RWPE2 (cell line): ENCODE measurements at regions not wholly inside any gene's neighbourhood (a gene's known extent, or its start where the extent isn't known, plus 50 kb on each side); places are given as distances from the start of the nearest gene placed in this dataset.

Source experiments
- ATAC-seq: fragments of 200-7000 bp; cut with Tn5 transposase; 3 replicates; pipeline ENCODE4 v1.9.1; 2021; ENCODE audit warnings: low read depth
- DNase-seq: peaks from one replicate; pipeline ENCODE4 v3.0.0-alpha.2; 2020; ENCODE audit warnings: low spot score
- H3K27ac ChIP-seq: fragments of 450-650 bp; 2 replicates; pipeline ENCODE4 v1.5.1; 2017; ENCODE audit warnings: mild to moderate bottlenecking; ENCODE audit not compliant: poor library complexity, severe bottlenecking
- H3K27me3 ChIP-seq: fragments of 250-450 bp; sonication (Bioruptor Pico); 2 replicates; pipeline ENCODE4 v1.5.1; 2021; ENCODE audit warnings: mild to moderate bottlenecking, moderate library complexity; ENCODE audit not compliant: insufficient read depth, poor library complexity, severe bottlenecking
- H3K36me3 ChIP-seq: fragments of 250-450 bp; sonication (Bioruptor Pico); 2 replicates; pipeline ENCODE4 v1.5.1; 2020; ENCODE audit warnings: low read depth, mild to moderate bottlenecking, moderate library complexity
- H3K4me1 ChIP-seq: fragments of 250-450 bp; sonication (Bioruptor Pico); 2 replicates; pipeline ENCODE4 v1.5.1; 2021; ENCODE audit warnings: mild to moderate bottlenecking, moderate library complexity; ENCODE audit not compliant: insufficient read depth, poor library complexity, severe bottlenecking
- H3K4me3 ChIP-seq: fragments of 250-450 bp; sonication (Bioruptor Pico); 2 replicates; pipeline ENCODE4 v1.5.1; 2021; ENCODE audit warnings: mild to moderate bottlenecking, moderate library complexity; ENCODE audit not compliant: severe bottlenecking
- H3K9me3 ChIP-seq: fragments of 250-450 bp; sonication (Bioruptor Pico); 2 replicates; pipeline ENCODE4 v1.5.1; 2021; ENCODE audit warnings: mild to moderate bottlenecking, moderate library complexity; ENCODE audit not compliant: severe bottlenecking
- TF ChIP-seq, protein P1 (sequence below): fragments of 450-650 bp; IDR thresholded peaks from one replicate; pipeline ENCODE4 v1.5.1; 2017; ENCODE audit warnings: mild to moderate bottlenecking, moderate library complexity; ENCODE audit not compliant: poor library complexity, severe bottlenecking

- no peaks in the 10 kb centered on the region for H3K36me3 ChIP-seq
- TF ChIP-seq, protein P1, sequence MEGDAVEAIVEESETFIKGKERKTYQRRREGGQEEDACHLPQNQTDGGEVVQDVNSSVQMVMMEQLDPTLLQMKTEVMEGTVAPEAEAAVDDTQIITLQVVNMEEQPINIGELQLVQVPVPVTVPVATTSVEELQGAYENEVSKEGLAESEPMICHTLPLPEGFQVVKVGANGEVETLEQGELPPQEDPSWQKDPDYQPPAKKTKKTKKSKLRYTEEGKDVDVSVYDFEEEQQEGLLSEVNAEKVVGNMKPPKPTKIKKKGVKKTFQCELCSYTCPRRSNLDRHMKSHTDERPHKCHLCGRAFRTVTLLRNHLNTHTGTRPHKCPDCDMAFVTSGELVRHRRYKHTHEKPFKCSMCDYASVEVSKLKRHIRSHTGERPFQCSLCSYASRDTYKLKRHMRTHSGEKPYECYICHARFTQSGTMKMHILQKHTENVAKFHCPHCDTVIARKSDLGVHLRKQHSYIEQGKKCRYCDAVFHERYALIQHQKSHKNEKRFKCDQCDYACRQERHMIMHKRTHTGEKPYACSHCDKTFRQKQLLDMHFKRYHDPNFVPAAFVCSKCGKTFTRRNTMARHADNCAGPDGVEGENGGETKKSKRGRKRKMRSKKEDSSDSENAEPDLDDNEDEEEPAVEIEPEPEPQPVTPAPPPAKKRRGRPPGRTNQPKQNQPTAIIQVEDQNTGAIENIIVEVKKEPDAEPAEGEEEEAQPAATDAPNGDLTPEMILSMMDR, result no peak
- H3K27me3 ChIP-seq, result no peaks in the 10 kb centered on the region
- H3K4me1 ChIP-seq, result peaks cover 33% of the 10 kb centered on the region
- H3K9me3 ChIP-seq, result no peaks in the 10 kb centered on the region
- DNase-seq (no peak), ATAC-seq (no peak)
- H3K27ac ChIP-seq, result no peak overlapping the region
- no peak overlapping the region for H3K4me3 ChIP-seq
Observed at GRCh38 chr2:181814057-181814491, 77.5 kb upstream of the ITPRID2 start.

DNA sequence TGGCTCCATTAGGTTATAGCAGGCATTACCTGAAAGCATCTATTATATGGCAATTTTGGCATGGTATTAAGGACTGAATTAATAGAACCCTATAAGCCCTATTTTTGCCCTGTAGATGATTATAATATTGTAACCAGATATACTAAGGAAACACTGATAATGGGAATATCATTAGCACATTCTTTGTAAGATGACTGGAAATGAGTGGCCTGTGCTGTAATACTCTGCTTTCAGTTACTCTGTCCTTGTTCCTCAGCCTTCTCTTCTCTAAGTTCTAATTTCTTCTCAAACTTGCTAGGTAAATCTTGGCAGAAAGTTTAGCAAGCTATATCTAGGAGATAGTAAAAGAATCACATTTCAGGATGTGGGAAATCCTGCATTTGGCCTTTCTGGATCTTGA, 74.0 kb upstream of the ITPRID2 start:
- H3K4me3 ChIP-seq, result no peak overlapping the region
- TF ChIP-seq, protein P1, result no peak
- H3K9me3 ChIP-seq, result no peaks in the 10 kb centered on the region
- peaks cover 5% of the 10 kb centered on the region for H3K4me1 ChIP-seq
- no peak overlapping the region for H3K27ac ChIP-seq
- no peaks in the 10 kb centered on the region for H3K36me3 ChIP-seq
- DNase-seq (no peak), ATAC-seq (no peak)
- no peaks in the 10 kb centered on the region for H3K27me3 ChIP-seq

GRCh38 chr2:181818058-181818680, 73.4 kb upstream of the ITPRID2 start:
- ATAC-seq, result no peak
- no peaks in the 10 kb centered on the region for H3K4me1 ChIP-seq
- no peak overlapping the region for H3K4me3 ChIP-seq
- DNase-seq, result no peak
- no peaks in the 10 kb centered on the region for H3K9me3 ChIP-seq
- no peaks in the 10 kb centered on the region for H3K27me3 ChIP-seq
- TF ChIP-seq, protein P1, result no peak
- no peak overlapping the region for H3K27ac ChIP-seq
- H3K36me3 ChIP-seq, result no peaks in the 10 kb centered on the region

GRCh38 chr2:181818840-181819239, 72.7 kb upstream of the ITPRID2 start:
- no peak overlapping the region for H3K27ac ChIP-seq
- no peak for DNase-seq
- no peaks in the 10 kb centered on the region for H3K36me3 ChIP-seq
- H3K4me3 ChIP-seq, result no peak overlapping the region
- TF ChIP-seq, protein P1, result no peak
- ATAC-seq, result no peak
- no peaks in the 10 kb centered on the region for H3K4me1 ChIP-seq
- no peaks in the 10 kb centered on the region for H3K27me3 ChIP-seq
- no peaks in the 10 kb centered on the region for H3K9me3 ChIP-seq

DNA sequence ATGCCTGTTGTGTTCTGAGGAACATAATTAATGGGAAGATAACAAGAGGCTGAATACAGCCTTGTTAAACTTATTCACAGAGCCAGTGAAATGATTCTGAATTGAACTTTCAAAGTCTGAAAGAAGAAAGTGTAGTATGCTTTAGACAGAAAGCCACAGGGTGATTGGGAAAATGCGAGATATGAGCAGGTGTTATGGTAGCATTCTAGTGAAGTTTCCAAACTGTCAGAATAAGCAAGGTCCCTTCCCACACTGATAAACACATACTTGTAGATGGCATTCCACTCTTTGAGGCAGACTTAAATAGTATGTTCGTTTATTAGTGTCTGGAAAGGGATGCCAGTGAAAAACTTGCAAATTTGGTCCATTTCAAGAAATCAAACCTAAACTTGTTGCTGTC, 70.5 kb upstream of the ITPRID2 start:
- TF ChIP-seq, protein P1, result no peak
- H3K27ac ChIP-seq, result no peak overlapping the region

More for the DNA sequence above, 70.5 kb upstream of the ITPRID2 start:
- Histone ChIP-seq H3K4me1 (no peaks in the 10 kb centered on the region), H3K36me3 (no peaks in the 10 kb centered on the region), H3K27me3 (no peaks in the 10 kb centered on the region), H3K9me3 (no peaks in the 10 kb centered on the region), H3K4me3 (no peak overlapping the region)
- ATAC-seq, result no peak
- no peak for DNase-seq
